ENCODE measurements at regions not wholly inside any gene's neighbourhood (a gene's known extent, or its start where the extent isn't known, plus 50 kb on each side); places are given as distances from the start of the nearest gene placed in this dataset.
A peak's percentile ranks its signal among the peaks of the same experiment; 100 is the strongest.

DNA sequence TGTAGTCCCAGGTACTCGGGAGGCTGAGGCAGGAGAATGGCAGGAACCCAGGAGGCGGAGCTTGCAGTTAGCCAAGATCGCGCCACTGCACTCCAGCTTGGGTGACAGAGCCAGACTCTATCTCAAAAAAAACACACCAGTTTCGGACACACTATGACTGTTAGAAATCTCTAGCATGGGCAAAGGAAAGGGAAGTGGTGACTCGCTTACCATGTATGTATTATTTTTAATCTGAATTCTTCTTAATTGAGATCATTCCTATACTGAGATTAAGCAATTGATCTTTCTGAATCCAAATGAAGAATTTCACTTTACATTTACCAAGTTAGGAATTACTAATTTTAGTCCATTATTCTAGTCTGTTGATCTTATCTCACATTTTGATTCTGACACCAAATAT, 459.2 kb upstream of the ALCAM start:
- ATAC-seq = peak; percentile 82
- TF ChIP-seq ISL1 (CRISPR knock-in tag; IDR thresholded peaks at IDR 0.05) (0 out of 2 replicates have a peak, but pooled peaks have one; percentile 16), GLIS3 (CRISPR knock-in tag; IDR thresholded peaks at IDR 0.05) (no peak), TOX (CRISPR knock-in tag; IDR thresholded peaks at IDR 0.05; ENCODE audit: borderline replicate concordance) (no peak)
- TF ChIP-seq, protein P1, sequence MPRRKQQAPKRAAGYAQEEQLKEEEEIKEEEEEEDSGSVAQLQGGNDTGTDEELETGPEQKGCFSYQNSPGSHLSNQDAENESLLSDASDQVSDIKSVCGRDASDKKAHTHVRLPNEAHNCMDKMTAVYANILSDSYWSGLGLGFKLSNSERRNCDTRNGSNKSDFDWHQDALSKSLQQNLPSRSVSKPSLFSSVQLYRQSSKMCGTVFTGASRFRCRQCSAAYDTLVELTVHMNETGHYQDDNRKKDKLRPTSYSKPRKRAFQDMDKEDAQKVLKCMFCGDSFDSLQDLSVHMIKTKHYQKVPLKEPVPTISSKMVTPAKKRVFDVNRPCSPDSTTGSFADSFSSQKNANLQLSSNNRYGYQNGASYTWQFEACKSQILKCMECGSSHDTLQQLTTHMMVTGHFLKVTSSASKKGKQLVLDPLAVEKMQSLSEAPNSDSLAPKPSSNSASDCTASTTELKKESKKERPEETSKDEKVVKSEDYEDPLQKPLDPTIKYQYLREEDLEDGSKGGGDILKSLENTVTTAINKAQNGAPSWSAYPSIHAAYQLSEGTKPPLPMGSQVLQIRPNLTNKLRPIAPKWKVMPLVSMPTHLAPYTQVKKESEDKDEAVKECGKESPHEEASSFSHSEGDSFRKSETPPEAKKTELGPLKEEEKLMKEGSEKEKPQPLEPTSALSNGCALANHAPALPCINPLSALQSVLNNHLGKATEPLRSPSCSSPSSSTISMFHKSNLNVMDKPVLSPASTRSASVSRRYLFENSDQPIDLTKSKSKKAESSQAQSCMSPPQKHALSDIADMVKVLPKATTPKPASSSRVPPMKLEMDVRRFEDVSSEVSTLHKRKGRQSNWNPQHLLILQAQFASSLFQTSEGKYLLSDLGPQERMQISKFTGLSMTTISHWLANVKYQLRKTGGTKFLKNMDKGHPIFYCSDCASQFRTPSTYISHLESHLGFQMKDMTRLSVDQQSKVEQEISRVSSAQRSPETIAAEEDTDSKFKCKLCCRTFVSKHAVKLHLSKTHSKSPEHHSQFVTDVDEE (CRISPR knock-in tag; IDR thresholded peaks at IDR 0.05) = no peak
- TF ChIP-seq, protein P2, sequence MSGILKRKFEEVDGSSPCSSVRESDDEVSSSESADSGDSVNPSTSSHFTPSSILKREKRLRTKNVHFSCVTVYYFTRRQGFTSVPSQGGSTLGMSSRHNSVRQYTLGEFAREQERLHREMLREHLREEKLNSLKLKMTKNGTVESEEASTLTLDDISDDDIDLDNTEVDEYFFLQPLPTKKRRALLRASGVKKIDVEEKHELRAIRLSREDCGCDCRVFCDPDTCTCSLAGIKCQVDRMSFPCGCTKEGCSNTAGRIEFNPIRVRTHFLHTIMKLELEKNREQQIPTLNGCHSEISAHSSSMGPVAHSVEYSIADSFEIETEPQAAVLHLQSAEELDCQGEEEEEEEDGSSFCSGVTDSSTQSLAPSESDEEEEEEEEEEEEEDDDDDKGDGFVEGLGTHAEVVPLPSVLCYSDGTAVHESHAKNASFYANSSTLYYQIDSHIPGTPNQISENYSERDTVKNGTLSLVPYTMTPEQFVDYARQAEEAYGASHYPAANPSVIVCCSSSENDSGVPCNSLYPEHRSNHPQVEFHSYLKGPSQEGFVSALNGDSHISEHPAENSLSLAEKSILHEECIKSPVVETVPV (CRISPR knock-in tag; IDR thresholded peaks at IDR 0.05) = no peak

GRCh38 chr3:104908761-104909160, 457.9 kb upstream of the ALCAM start:
- no peak for TF ChIP-seq SNAI2 (CRISPR knock-in tag; IDR thresholded peaks at IDR 0.05)
- no peak for TF ChIP-seq BACH2 (CRISPR knock-in tag; IDR thresholded peaks at IDR 0.05; ENCODE audit: borderline replicate concordance)
- no peak for TF ChIP-seq ISL1 (CRISPR knock-in tag; IDR thresholded peaks at IDR 0.05)
- TF ChIP-seq GLIS3 (CRISPR knock-in tag; IDR thresholded peaks at IDR 0.05) = no peak
- TF ChIP-seq, protein P2 (CRISPR knock-in tag; IDR thresholded peaks at IDR 0.05) = no peak
- no peak for TF ChIP-seq ZNF565 (CRISPR knock-in tag; conservative IDR thresholded peaks at IDR 0.05; ENCODE audit: low read depth)
- no peak for TF ChIP-seq ZC3H10 (CRISPR knock-in tag; IDR thresholded peaks at IDR 0.05)
- TF ChIP-seq ZFP30 (CRISPR knock-in tag; IDR thresholded peaks at IDR 0.05) = no peak
- no peak for TF ChIP-seq OSR1 (CRISPR knock-in tag; IDR thresholded peaks at IDR 0.05)
- no peak for TF ChIP-seq ZNF8 (CRISPR knock-in tag; IDR thresholded peaks at IDR 0.05)
- TF ChIP-seq, protein P3, sequence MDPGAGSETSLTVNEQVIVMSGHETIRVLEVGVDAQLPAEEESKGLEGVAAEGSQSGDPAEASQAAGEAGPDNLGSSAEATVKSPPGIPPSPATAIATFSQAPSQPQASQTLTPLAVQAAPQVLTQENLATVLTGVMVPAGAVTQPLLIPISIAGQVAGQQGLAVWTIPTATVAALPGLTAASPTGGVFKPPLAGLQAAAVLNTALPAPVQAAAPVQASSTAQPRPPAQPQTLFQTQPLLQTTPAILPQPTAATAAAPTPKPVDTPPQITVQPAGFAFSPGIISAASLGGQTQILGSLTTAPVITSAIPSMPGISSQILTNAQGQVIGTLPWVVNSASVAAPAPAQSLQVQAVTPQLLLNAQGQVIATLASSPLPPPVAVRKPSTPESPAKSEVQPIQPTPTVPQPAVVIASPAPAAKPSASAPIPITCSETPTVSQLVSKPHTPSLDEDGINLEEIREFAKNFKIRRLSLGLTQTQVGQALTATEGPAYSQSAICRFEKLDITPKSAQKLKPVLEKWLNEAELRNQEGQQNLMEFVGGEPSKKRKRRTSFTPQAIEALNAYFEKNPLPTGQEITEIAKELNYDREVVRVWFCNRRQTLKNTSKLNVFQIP (CRISPR knock-in tag; IDR thresholded peaks at IDR 0.05; ENCODE audit: borderline replicate concordance, low read depth) = no peak
- TF ChIP-seq, protein P4, sequence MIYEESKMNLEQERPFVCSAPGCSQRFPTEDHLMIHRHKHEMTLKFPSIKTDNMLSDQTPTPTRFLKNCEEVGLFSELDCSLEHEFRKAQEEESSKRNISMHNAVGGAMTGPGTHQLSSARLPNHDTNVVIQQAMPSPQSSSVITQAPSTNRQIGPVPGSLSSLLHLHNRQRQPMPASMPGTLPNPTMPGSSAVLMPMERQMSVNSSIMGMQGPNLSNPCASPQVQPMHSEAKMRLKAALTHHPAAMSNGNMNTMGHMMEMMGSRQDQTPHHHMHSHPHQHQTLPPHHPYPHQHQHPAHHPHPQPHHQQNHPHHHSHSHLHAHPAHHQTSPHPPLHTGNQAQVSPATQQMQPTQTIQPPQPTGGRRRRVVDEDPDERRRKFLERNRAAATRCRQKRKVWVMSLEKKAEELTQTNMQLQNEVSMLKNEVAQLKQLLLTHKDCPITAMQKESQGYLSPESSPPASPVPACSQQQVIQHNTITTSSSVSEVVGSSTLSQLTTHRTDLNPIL (CRISPR knock-in tag; IDR thresholded peaks at IDR 0.05; ENCODE audit: low read depth) = no peak
- no peak for TF ChIP-seq RARB (CRISPR knock-in tag; IDR thresholded peaks at IDR 0.05)
- no peak for TF ChIP-seq ZNF70 (CRISPR knock-in tag; IDR thresholded peaks at IDR 0.05)
- TF ChIP-seq PPARA (CRISPR knock-in tag; IDR thresholded peaks at IDR 0.05; ENCODE audit: borderline replicate concordance) = no peak
- TF ChIP-seq ZFP3 (CRISPR knock-in tag; IDR thresholded peaks at IDR 0.05) = no peak
- ATAC-seq = peak; percentile 21

- TF ChIP-seq ARNTL (CRISPR knock-in tag; IDR thresholded peaks at IDR 0.05; ENCODE audit: borderline replicate concordance, low read depth) = no peak
- TF ChIP-seq GLIS3 (CRISPR knock-in tag; IDR thresholded peaks at IDR 0.05) = no peak
- TF ChIP-seq, protein P5, sequence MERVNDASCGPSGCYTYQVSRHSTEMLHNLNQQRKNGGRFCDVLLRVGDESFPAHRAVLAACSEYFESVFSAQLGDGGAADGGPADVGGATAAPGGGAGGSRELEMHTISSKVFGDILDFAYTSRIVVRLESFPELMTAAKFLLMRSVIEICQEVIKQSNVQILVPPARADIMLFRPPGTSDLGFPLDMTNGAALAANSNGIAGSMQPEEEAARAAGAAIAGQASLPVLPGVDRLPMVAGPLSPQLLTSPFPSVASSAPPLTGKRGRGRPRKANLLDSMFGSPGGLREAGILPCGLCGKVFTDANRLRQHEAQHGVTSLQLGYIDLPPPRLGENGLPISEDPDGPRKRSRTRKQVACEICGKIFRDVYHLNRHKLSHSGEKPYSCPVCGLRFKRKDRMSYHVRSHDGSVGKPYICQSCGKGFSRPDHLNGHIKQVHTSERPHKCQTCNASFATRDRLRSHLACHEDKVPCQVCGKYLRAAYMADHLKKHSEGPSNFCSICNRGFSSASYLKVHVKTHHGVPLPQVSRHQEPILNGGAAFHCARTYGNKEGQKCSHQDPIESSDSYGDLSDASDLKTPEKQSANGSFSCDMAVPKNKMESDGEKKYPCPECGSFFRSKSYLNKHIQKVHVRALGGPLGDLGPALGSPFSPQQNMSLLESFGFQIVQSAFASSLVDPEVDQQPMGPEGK (CRISPR knock-in tag; IDR thresholded peaks at IDR 0.05; ENCODE audit: borderline replicate concordance) = no peak
- TF ChIP-seq ZFP30 (CRISPR knock-in tag; IDR thresholded peaks at IDR 0.05) = no peak
- no peak for TF ChIP-seq CSDC2 (CRISPR knock-in tag; IDR thresholded peaks at IDR 0.05)
- TF ChIP-seq ISL1 (CRISPR knock-in tag; IDR thresholded peaks at IDR 0.05) = no peak
- no peak for TF ChIP-seq ZNF8 (CRISPR knock-in tag; IDR thresholded peaks at IDR 0.05)
- no peak for TF ChIP-seq BACH2 (CRISPR knock-in tag; IDR thresholded peaks at IDR 0.05; ENCODE audit: borderline replicate concordance)
- no peak for TF ChIP-seq ZFP3 (CRISPR knock-in tag; IDR thresholded peaks at IDR 0.05)
- TF ChIP-seq ZC3H10 (CRISPR knock-in tag; IDR thresholded peaks at IDR 0.05) = no peak
- no peak for TF ChIP-seq TCF4 (CRISPR knock-in tag; IDR thresholded peaks at IDR 0.05; ENCODE audit: borderline replicate concordance)
- no peak for TF ChIP-seq RARB (CRISPR knock-in tag; IDR thresholded peaks at IDR 0.05)
- ATAC-seq = peak; percentile 84
Observed at GRCh38 chr3:104909198-104909597, 457.5 kb upstream of the ALCAM start.
